MM.1S (cell line): ENCODE measurements at regions not wholly inside any gene's neighbourhood (a gene's known extent, or its start where the extent isn't known, plus 50 kb on each side); places are given as distances from the start of the nearest gene placed in this dataset.

Source experiments
- CTCF ChIP-seq: fragments of 300-600 bp; sonication (generic); IDR thresholded peaks from 2 replicates; pipeline ENCODE4 v1.5.1; 2016; ENCODE audit warnings: antibody characterized with exemption, low read length, mixed read lengths
- EZH2 ChIP-seq: fragments of 300-600 bp; sonication (generic); optimal IDR thresholded peaks from 2 replicates; pipeline ENCODE3; 2017; ENCODE audit warnings: low read depth, mild to moderate bottlenecking, antibody characterized with exemption, low read length, mixed read lengths

- TF ChIP-seq CTCF (no peak), EZH2 (no peak)
These were observed 58.6 kb upstream of the USP25 start for GRCh38 chr21:15671188-15671587.
